ENCODE measurements at regions not wholly inside any gene's neighbourhood (a gene's known extent, or its start where the extent isn't known, plus 50 kb on each side); places are given as distances from the start of the nearest gene placed in this dataset.
A peak's percentile ranks its signal among the peaks of the same experiment; 100 is the strongest.

DNA sequence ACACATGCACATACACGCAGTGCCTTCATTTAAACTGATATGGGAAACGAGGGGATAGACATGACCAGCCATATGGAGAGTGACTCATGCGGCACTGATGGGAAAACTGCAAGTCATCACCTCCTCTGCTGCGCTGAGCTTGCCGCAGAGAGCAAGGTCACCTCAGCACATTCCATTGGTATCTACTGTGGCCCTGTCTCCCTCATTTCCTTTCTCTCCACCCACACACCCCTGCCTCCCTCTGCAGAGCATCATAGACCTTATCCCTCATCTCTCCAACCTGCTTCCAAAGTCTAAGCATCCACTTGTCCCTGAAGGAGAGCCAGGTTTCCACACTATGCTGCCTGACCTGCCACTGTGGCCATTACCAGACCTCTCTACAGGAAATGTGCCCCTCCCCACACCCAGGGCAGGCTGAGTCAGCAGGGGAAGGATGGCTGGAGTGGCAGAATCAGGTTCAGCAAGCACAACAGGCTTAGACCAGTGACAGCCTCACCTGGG, 116.9 kb upstream of the SNX19 start:
- Mint-ChIP-seq H3K27ac (no peak overlapping the region), H3K9me3 (peaks cover 6% of the 10 kb centered on the region), H3K36me3 (no peaks in the 10 kb centered on the region), H3K27me3 (ENCODE audit: low read depth) (no peaks in the 10 kb centered on the region), H3K4me1 (peaks cover 20% of the 10 kb centered on the region), H3K4me3 (no peak overlapping the region)
- CTCF ChIA-PET = interaction anchor here (1.0 kb wide), 1 partner anchor 641 kb away, joined by 4 read pairs; no protein-coding TSS in a partner anchor
- peak; percentile 23 for DNase-seq (ENCODE audit: low spot score)
- TF ChIP-seq ESRRA (CRISPR knock-in tag; IDR thresholded peaks at IDR 0.05; ENCODE audit: borderline replicate concordance) = no peak
- 0 out of 2 replicates have a peak, but pooled peaks have one; percentile 33 for TF ChIP-seq NFE2L1 (CRISPR knock-in tag; IDR thresholded peaks at IDR 0.05)
- POLR2A ChIA-PET = no interaction called here
- ATAC-seq = peak; percentile 84

DNA sequence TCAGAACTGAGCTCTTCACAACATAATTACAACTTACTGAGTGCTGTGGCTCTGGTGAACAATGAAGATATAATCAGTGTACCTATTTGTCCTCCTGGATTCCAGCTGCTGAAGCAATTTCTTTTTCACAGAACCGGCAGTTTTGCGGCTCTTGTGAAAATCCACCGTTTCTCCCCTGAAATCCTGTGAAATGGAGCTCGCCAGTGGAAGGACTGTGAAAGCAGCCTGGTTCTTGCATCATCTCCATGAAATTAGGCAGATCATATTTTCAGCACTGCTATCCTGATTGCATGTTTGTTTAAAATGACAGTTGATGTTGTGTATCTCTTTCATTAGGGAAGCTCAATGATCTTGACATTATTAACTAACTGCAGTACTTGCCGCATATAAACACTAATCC, 120.2 kb upstream of the SNX19 start:
- POLR2A ChIA-PET = no interaction called here
- ATAC-seq (no peak), DNase-seq (ENCODE audit: low spot score) (no peak)
- Mint-ChIP-seq H3K4me1 (peaks cover 32% of the 10 kb centered on the region), H3K27me3 (ENCODE audit: low read depth) (no peaks in the 10 kb centered on the region), H3K9me3 (peaks cover 6% of the 10 kb centered on the region), H3K4me3 (no peak overlapping the region), H3K36me3 (no peaks in the 10 kb centered on the region), H3K27ac (no peak overlapping the region)
- TF ChIP-seq FOXJ3 (CRISPR knock-in tag; IDR thresholded peaks at IDR 0.05; ENCODE audit: borderline replicate concordance) = no peak
- TF ChIP-seq NR1H2 (CRISPR knock-in tag; IDR thresholded peaks at IDR 0.05) = no peak
- no peak for TF ChIP-seq PREB (CRISPR knock-in tag; IDR thresholded peaks at IDR 0.05; ENCODE audit: borderline replicate concordance)
- no peak for TF ChIP-seq NR3C1 (CRISPR knock-in tag; conservative IDR thresholded peaks at IDR 0.05; ENCODE audit: low read depth)
- TF ChIP-seq, protein P1, sequence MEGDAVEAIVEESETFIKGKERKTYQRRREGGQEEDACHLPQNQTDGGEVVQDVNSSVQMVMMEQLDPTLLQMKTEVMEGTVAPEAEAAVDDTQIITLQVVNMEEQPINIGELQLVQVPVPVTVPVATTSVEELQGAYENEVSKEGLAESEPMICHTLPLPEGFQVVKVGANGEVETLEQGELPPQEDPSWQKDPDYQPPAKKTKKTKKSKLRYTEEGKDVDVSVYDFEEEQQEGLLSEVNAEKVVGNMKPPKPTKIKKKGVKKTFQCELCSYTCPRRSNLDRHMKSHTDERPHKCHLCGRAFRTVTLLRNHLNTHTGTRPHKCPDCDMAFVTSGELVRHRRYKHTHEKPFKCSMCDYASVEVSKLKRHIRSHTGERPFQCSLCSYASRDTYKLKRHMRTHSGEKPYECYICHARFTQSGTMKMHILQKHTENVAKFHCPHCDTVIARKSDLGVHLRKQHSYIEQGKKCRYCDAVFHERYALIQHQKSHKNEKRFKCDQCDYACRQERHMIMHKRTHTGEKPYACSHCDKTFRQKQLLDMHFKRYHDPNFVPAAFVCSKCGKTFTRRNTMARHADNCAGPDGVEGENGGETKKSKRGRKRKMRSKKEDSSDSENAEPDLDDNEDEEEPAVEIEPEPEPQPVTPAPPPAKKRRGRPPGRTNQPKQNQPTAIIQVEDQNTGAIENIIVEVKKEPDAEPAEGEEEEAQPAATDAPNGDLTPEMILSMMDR (IDR thresholded peaks at IDR 0.05) = no peak
- no peak for TF ChIP-seq ELF4 (CRISPR knock-in tag; IDR thresholded peaks at IDR 0.05; ENCODE audit: low read depth)
- TF ChIP-seq, protein P2, sequence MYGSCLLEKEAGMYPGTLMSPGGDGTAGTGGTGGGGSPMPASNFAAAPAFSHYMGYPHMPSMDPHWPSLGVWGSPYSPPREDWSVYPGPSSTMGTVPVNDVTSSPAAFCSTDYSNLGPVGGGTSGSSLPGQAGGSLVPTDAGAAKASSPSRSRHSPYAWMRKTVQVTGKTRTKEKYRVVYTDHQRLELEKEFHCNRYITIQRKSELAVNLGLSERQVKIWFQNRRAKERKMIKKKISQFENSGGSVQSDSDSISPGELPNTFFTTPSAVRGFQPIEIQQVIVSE (CRISPR knock-in tag; IDR thresholded peaks at IDR 0.05; ENCODE audit: borderline replicate concordance) = no peak
- no peak for TF ChIP-seq AFF4 (CRISPR knock-in tag; IDR thresholded peaks at IDR 0.05; ENCODE audit: borderline replicate concordance)
- no peak for TF ChIP-seq KAT7 (CRISPR knock-in tag; IDR thresholded peaks at IDR 0.05; ENCODE audit: borderline replicate concordance)
- no peak for TF ChIP-seq PRRX2 (CRISPR knock-in tag; IDR thresholded peaks at IDR 0.05)
- no peak for TF ChIP-seq ATF1 (CRISPR knock-in tag; IDR thresholded peaks at IDR 0.05)
- TF ChIP-seq CREB1 (CRISPR knock-in tag; IDR thresholded peaks at IDR 0.05) = no peak
- TF ChIP-seq, protein P3, sequence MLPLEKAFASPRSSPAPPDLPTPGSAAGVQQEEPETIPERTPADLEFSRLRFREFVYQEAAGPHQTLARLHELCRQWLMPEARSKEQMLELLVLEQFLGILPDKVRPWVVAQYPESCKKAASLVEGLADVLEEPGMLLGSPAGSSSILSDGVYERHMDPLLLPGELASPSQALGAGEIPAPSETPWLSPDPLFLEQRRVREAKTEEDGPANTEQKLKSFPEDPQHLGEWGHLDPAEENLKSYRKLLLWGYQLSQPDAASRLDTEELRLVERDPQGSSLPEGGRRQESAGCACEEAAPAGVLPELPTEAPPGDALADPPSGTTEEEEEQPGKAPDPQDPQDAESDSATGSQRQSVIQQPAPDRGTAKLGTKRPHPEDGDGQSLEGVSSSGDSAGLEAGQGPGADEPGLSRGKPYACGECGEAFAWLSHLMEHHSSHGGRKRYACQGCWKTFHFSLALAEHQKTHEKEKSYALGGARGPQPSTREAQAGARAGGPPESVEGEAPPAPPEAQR (CRISPR knock-in tag; IDR thresholded peaks at IDR 0.05) = no peak
- no peak for TF ChIP-seq TEAD1 (CRISPR knock-in tag; IDR thresholded peaks at IDR 0.05)
- CTCF ChIA-PET = interaction anchor here (1.0 to 1.6 kb wide), 5 partner anchors 11 to 652 kb away, joined by 3 to 7 read pairs (median 5); no protein-coding TSS in a partner anchor
